ENCODE measurements at regions not wholly inside any gene's neighbourhood (a gene's known extent, or its start where the extent isn't known, plus 50 kb on each side); places are given as distances from the start of the nearest gene placed in this dataset.

DNA sequence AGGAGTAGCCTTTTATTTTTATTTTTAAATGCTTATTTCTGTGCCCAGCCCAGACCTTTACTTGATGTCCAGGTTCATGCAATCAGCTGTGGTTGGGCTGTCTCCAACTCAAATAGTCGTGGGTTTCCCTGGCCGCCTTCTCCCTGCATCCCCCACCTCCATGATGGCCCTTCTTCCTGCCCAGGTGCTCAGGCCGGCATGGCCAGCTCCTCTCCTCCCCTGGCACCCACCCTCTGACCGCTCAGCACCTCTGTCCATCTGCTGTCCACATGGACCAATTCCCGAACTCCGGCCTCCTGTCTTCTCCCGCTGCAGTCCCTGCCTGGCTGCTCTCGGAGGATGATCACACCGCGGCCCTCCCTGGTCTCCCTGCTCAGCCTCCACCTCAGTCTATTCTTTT, 81.2 kb upstream of the SULF2 start:
- TF ChIP-seq, protein P1, sequence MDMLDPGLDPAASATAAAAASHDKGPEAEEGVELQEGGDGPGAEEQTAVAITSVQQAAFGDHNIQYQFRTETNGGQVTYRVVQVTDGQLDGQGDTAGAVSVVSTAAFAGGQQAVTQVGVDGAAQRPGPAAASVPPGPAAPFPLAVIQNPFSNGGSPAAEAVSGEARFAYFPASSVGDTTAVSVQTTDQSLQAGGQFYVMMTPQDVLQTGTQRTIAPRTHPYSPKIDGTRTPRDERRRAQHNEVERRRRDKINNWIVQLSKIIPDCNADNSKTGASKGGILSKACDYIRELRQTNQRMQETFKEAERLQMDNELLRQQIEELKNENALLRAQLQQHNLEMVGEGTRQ (IDR thresholded peaks at IDR 0.05; ENCODE audit: borderline replicate concordance, low read depth, low read length), result no peak
- TF ChIP-seq CBFB (IDR thresholded peaks at IDR 0.05; ENCODE audit: low read depth) (no peak), RCOR1 (conservative IDR thresholded peaks at IDR 0.05; ENCODE audit: low read depth, low read length) (no peak)
